NCI-H82 treated with DMSO at 0.1 percent for 48 hours (cell line): ENCODE measurements at regions not wholly inside any gene's neighbourhood (a gene's known extent, or its start where the extent isn't known, plus 50 kb on each side); places are given as distances from the start of the nearest gene placed in this dataset.

ENCODE experiments used
- DNase-seq: peaks from one replicate; lab custom pipeline; 2025; ENCODE audit not compliant: unreplicated experiment; lab: John Stamatoyannopoulos, UW

DNA sequence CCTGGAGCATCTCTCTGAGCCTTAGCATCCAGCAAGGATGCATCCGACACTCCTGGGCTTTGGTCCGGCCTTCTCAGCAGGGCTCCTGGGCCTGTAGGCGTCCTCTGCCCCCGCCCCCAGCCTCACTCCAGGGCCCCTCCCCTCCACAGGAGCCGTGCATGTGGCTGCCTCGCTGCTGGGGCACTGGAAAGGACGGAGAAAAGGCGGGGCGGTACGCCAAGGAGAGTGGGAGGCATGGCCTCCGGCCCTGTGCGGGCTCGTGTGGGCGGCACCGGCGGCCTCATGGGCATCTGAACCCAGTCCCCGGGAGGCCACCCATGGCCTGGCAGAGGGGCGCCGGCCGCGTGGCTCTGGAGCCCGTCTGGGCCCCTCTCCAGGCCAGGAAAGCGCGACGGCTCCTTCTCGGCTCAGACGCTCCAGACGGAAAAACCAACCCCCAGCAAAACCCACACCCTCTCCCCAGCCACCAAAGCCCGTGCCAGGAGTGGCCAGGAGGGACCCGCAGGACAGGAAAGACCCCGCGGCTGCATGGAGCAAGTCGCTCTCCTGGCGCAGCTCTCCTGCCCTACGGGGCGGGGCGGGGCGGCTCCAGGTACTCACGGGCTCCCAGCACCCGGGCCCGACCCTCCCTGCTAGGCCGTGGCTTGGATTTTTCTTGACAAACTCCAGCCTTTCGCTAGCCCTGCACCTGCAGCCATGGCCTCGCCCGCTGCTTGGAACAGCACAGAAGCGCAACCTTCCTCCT lies 419.9 kb downstream of the QKI start:
- DNase-seq: no peak

DNA sequence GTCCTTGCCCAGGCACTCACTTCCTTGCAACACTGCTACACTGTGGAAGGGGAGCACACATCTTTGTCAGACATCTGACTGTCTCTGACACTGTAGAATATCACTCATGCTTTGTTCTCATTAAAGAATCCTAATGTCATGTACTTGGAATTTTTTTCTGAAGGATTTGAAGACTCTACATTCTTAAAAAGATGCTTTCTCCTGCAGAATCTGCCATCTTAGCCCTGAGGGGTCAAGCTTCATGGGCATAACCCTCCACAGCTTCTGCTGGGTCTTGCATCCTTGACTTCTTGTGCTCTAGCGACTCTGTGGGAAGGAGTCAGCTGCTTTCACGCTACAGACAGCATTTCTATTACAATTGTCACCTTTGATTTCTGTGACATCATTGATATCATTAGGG lies 417.2 kb downstream of the QKI start:
- DNase-seq: no peak

DNA sequence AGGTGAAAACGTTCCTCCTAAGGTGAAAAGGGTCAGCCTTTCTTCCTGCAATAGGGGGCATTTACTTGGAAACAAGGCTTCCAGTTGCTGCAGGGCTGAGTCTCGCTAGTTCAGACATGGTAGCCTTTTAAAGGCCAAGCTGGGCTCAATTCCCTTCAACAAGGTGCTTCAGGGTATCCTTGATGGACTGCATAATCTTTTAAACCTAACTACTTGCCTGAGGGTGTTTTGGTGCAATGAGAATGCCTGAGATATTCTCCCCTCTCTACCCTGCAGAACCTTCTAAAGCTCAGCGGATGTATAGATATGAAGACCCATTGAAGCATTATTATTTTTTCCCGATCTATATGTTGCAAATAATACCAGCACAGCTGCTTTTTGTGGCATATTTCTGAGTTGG lies 416.1 kb downstream of the QKI start:
- DNase-seq: no peak

DNA sequence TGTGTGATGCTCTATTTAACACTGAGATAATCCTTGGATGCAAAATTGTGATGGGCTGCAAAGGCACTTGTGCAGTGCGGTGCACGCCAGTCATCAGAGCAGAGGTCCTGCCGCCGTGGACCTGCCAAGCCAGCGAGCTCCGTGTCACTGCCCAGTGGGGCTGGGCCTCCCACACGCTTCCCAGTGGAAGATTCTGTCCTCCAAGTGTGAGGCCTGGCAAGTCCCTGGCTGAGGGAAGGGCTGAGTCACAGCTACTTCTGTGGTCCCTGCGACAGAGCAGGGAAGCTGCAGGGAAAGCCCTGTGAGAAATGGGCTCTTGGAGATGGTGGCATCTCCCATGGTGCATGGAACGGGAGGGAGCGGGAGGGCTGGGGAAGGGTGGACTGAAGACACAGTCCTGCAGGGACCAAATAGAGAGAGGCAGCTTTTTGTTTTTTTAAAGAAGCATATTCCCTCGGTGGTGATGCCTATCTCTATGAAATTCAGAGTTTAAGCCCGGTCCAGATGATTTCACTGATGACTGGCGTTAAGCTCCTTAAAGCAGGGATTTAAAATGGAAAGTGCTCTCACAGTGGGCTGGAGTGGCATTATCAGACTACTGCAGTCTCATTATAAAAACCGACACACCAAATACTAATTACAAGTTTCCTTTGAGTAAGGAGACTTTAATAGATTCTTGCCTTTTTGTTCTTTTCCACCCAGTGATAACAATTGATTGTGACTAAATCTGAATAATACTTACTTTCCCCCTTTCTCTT lies 413.7 kb downstream of the QKI start:
- peak; percentile 81 for DNase-seq

DNA sequence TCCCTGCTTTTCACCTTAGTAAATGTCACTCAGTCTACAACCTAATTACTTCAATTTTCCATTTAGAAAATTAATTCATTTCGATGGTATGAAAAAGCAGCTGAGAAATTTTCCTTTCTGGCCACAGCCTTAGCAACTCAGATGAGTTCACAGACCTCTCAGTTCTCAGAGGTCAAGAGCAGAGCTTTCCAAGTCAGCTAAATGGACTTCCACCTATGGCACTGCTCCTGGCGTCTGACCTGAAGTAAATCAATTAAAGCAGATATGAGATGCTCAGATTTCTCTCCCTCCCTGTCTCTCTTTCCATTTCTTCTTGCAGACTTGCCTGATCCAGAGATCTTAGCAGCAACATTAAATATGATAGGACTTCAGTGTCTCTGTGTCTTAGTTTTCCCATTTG lies 412.6 kb downstream of the QKI start:
- DNase-seq: no peak

DNA sequence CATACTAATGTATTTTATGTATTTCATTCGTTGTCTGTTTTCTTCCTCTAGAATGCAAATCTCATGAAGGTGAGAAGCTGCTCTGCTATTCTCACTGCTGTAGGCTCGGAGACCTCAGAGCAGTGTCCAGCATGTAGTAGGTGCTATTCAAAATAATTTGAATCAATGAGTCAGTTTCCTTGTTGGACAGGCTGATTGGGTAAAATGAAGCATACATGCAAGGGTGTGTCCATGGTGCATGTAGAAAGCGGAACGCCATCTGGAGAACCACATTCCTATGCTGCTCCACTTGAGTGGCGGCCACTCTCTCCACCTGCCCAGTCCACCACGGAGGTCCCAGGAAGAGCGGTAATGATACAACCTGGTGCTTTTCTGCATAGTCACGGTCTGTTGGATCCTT lies 412.1 kb downstream of the QKI start:
- no peak for DNase-seq

DNA sequence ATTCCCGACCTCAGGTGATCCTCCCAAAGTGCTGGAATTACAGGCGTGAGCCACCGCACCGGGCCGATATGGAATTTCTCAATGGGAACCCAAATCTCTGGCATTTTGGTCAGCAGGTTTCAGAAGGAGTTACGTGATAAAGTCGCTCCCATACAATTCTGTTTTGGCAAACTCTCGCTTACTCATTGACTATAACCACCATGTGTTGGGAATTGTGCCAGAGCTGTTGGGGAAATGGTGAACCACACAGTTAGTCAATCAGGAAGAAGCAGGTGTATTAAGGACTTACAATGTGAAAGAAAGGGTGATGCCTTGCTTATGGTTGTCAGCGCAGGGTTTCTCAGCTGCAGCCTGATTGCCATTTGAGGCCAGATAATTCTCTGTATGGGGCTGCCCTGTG lies 410.5 kb downstream of the QKI start:
- no peak for DNase-seq

DNA sequence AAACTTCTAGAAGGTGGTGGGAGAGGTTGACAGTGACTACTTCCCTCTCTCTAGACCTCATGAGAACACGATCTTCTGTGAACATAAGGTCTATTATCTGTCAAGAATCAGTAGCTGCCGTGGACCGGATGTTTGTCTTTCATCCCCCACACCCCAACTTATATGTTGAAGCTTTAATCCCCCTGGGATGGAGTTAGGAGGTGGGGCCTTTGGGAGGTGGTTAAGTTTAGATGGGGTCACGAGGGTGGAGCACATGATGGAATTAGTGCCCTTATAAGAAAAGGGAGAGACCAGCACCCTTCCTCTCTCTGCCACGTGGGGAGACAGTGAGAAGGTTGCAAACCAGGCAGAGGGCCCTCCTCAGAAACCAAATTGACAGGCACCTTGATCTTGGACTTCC lies 409.1 kb downstream of the QKI start:
- DNase-seq: no peak

DNA sequence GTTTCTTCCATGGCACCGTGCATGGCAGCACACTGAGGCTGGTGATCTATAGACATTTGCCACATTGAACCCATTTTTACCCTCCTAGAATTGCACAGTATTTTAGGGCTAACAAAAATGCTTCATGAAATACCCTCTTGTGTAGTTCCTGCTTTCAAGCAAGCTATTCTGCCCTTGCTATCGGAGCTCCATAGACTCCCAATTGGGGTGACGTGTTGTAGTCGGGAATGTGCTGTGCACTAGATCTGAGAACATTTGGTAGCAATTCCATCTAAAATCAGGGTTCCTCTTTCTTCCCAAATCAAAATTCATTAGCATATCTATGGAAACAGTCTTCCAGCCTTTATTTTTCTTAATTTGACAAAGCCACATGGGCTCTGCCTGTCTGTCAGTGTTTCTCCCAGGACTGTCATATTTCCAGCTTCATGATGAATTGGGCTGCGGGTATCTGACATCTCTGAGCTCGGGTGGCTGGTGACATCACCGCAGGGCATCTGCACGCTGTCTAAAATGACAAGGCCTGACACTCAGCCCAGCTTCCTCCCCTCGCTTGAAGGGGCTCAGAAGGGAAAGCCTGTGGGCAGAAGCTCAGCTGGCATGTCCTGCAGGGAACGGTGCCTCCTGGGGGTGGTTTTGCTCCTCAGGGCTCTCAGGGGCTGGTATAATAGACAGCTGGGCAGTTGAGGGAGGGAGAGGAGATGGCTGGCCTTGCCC lies 406.4 kb downstream of the QKI start:
- DNase-seq: no peak

DNA sequence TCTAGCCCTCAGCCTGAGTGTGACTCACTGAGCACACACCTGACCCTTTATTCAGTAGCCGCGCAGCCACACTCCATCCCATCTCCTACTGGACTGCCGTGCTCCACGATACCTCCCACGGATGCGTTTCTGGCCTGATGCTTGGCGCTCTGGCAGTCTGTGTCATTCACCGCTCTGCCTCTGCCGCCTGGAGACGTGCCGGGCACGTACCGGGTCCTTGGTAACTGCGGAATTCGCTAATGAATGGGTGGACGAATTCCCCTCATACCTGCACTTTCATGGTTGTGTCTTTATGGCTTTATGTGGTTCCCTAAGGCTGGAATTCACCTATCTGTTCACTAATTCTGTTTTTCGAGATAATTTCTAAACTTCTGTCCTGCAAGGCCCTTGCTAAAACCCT lies 405.7 kb downstream of the QKI start:
- DNase-seq: no peak

DNA sequence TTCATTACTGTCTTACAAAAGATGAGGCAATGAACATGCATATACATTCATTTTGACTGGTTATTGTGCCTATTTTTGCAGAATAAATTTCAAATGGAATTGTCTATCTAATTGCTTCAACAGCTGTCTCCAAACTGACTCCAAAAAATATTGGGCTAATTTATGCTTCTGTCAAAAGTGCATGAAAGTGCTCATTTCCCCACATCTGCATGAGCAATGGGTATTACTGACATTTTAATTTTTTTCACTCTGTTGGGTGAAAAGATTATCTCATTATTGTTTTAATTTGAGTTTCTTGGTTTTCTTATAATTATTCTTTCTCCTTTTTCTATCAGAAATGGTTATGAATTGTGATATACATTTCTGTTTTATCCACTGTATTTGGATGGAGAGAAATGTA lies 404.2 kb downstream of the QKI start:
- DNase-seq: no peak

DNA sequence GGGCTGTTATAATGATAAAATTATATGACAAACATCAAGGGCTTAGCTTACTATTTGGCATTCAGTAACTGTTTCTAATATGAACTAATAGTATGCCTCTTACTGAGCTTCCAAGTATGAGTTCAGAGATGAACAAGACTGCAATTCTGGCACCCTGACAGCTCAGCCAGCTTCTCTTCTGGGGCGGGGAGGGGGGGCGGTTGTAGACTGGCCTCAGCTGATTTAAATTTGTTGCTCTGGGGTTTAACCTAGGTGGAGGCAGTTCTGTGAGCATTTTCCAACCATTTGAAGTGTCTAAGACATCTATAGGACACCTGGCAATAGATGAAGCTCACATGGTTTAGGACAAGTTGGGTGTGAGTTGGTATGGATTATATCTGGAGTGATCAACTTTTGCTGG lies 401.9 kb downstream of the QKI start:
- no peak for DNase-seq

DNA sequence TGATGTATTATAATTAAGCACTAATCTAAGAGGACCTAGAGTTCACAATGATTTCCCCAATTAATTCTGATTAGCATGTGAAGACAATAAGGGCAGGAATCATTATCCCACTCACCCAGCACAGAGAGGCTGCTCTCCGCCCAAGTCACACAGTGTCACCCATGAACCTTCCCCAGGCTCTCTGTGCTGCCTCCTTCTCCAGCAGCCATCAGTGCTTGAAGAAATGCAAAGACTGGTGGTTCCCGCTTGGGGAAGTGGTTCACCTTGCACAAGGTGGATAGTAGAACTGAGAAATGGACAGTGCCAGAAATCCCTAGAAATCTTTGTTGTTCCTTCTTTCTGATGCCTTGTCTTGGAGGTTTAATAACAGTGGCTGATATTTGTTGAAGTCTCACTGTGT lies 401.3 kb downstream of the QKI start:
- no peak for DNase-seq

DNA sequence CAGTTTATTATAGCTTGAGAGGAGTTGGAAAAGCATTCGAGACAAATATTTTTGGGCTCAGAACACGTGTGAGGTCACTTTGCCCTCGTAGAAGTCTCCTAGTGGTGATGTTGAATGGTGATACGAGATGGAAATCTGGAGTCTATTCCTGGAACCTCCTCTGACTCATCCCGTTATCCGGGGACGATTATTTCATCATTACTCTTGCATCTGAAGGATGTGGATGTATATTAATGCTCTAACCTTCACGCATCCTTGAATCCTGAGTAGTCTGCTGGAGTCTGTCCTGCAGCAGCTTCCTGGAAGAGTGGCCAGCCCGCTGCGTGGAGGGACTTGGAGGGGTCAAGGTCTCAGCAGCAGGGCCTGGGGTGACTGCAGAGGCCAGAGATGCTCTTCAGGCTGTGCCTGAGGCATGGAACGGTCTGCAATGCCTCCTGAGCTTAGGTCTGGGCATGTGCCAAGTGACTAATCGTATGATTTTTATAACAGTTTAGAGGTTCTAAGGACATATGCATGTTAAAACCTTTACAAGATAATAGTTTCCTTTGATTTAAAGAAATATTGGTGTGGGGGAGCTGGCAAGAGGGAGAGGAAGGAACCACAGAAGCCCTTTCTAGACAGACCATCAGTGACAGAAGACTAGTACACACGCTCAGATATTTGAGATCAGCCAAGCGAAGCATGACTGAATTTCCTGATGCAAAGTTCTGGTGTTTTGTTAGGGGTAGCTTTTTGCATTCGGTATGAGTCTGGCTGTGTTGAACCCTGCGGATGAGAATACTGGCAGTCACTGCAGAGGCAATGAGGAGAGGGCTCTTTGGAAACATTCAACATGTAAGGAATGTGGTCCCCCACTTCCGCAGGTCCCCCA lies 400.2 kb downstream of the QKI start:
- DNase-seq: no peak

DNA sequence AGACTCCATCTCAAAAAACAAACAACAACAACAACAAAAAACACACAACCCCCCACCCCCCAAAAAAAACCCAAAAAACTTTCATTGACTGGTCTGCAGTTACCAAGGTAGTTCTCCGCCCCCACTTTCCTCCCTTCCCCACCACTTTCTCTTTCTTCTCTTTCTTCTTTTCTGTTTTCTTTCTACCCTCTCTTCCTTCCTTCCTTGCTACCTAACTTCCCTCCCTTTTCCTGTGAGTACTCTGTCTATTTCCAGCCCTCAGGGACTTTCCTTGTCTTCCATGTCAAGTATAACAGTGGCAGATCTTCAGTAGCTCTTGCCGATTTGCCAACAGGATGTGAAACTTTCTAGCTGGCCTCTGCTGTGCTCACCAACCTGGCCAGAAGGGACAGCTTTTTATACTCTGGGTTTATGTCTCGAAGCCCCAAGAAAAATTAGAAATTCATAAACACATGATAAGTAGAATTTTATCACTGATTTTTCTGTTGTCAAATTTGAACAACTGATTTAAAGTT lies 399.5 kb downstream of the QKI start:
- no peak for DNase-seq

DNA sequence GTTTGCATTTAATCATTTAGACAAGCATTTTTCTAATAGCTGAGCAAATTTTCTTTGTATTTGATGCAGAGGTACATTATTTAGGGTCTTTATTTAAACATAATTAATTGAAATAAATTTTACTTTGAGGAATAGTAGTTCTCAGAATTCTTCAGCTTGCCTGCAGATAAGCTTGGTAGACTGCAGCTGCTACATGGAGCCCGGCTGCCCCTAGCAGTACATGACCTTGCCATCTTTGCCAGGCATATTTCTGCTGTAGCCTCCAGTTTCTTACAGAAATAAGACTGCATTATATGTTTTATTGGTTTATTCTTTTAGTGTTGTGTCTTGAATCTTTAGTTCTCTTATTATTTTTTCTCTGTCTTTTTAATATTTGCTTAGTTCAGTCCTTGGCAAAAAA lies 396.8 kb downstream of the QKI start:
- DNase-seq: peak; percentile 86

DNA sequence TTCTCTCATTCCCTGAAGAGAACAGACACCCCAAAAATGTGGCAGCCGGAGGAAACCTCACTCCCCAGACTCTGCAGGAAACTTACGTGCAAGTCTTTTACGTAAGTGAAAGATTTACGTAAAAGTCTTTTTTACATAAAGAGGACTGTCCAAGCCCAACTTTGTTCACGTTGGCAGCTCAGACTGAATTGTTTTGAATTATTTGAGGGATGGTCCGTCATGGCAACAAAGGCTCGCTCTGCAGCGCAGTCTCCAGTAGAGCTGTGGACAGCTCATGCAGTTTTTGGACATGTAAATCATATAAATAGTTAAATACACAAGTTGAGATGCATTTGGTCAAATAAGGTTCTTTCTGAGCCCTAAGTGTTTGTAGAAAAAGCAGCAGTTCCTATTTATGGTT lies 394.8 kb downstream of the QKI start:
- DNase-seq: no peak

DNA sequence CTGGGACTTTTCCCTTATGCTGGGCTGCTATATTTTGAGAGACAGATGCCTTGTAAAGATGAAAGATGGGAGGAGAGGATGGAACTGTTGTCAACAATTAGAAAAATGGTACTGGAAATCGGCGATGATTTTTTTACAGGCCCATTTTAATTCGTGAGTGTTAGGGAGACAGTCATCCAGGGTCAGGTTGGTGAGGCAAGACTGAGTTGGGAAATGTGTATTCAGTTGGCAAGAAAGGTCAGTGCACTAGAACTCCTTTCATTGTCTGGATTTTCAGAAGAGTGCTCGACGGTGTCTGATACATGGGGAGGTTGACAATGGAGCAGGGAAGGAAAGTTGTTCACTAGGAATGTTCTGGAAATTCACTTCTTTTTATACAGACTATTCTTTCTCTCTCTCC lies 394.4 kb downstream of the QKI start:
- peak; percentile 45 for DNase-seq

DNA sequence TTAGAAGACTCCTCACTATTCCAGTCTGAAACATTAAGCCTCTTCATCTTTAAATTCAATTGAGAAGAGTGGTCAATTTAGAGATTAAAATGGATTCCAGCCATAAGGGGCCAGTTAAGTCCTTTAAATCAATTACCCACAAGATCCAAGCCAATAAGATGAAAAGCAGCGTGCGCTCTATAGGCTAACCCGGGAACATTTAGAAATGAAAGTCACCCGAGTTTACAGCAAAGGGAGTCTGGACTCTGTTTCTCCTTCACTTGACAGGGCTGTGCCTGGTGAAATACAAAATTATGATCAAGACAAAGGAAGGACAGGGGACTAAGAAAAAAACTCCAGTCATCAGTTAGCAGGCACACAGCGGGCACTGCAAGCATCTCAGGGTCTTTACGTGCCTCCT lies 393.7 kb downstream of the QKI start:
- DNase-seq: peak; percentile 95

DNA sequence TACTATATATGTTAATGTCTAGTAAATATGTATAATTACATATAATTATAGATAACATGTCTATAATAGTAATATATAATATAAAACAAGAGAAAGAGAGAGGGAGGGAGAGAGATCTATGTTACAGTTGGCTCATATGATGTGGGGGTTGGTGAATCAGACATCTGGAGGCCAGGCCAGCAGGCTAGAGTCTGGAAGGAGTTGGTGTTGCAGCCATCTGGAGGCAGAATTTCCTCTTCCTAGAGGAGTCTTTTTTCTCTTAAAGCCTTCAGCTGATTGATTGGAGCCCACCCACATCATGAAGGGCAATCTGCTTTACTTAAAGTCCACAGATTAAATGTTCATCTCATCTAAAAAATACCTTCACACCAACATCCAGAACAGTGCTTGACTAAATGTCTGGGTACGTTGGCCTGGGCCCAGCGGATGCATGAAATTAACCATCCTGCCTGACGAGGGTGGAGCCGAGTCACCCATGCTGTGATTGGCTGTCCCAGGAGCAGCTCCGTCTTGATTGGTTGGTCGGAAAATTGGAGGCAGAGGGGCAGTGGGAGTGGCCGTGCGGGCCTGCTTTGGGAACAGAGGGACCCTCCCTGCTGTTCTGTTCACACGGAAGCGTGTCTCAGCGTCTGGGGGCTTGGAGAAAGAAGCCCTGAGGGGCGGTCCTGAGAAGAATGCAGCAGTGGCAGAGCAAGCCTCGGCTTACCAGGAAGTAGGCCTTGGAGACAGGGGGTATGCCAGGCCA lies 392.4 kb downstream of the QKI start:
- peak; percentile 78 for DNase-seq
